SK-N-MC (cell line): ENCODE measurements at regions not wholly inside any gene's neighbourhood (a gene's known extent, or its start where the extent isn't known, plus 50 kb on each side); places are given as distances from the start of the nearest gene placed in this dataset.

Experiments used
- EZH2 ChIP-seq: fragments of 200-600 bp; sonication (generic); IDR thresholded peaks from one replicate; pipeline ENCODE4 v1.6.1; 2017; ENCODE audit warnings: antibody characterized with exemption
- FOXP2 ChIP-seq: optimal IDR thresholded peaks from 2 replicates; pipeline ENCODE3; 2011; ENCODE audit warnings: mild to moderate bottlenecking, moderate library complexity; ENCODE audit not compliant: insufficient read depth; ENCODE audit errors: extremely low read length, control extremely low read depth
- POLR2AphosphoS5 ChIP-seq: IDR thresholded peaks from 2 replicates; pipeline ENCODE4 v1.6.1; 2012; ENCODE audit warnings: mild to moderate bottlenecking, low read depth, low read length, borderline replicate concordance

DNA sequence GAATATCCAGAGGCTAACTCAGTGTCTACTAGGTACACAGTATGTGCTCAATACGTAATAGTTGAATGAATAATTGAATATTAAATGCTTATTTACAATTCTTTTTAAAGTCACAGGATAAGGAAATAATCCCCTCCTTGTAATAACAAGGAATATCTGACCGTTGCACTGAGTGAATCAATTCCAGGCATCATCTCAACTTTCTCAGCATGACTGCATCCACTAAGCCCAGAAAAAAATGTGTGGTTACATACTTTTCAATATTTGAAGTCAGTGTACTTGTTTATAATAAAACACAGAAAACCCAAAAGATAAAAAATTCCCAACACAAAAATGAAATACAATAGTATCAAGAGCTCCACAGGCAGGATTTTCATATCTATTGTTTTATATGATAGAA is 105.4 kb downstream of the TMEM144 start:
- TF ChIP-seq POLR2AphosphoS5 (no peak), EZH2 (no peak), FOXP2 (no peak)
